ENCODE measurements at regions not wholly inside any gene's neighbourhood (a gene's known extent, or its start where the extent isn't known, plus 50 kb on each side); places are given as distances from the start of the nearest gene placed in this dataset.

GRCh38 chr16:87007907-87008306, 309.3 kb downstream of the C16orf95 start:
- TF ChIP-seq SIN3A (IDR thresholded peaks at IDR 0.05; ENCODE audit: borderline replicate concordance, insufficient read depth, low read length) (no peak), REST (IDR thresholded peaks at IDR 0.05; ENCODE audit: insufficient read depth in 1 of 2, low read depth in 2 of 2, low read length in 2 of 2) (no peak), TAF1 (IDR thresholded peaks at IDR 0.05; ENCODE audit: borderline replicate concordance, insufficient read depth, low read length) (no peak), POLR2AphosphoS5 (IDR thresholded peaks at IDR 0.05; ENCODE audit: low read depth, low read length) (no peak), FOXP2 (optimal IDR thresholded peaks at IDR 0.05; ENCODE audit: borderline replicate concordance, extremely low read depth, extremely low read length, insufficient read depth) (no peak)
